ENCODE measurements at regions not wholly inside any gene's neighbourhood (a gene's known extent, or its start where the extent isn't known, plus 50 kb on each side); places are given as distances from the start of the nearest gene placed in this dataset.

- no peak for DNase-seq
Measured at GRCh38 chr16:52634104-52634503, 87.2 kb upstream of the TOX3 start.

DNA sequence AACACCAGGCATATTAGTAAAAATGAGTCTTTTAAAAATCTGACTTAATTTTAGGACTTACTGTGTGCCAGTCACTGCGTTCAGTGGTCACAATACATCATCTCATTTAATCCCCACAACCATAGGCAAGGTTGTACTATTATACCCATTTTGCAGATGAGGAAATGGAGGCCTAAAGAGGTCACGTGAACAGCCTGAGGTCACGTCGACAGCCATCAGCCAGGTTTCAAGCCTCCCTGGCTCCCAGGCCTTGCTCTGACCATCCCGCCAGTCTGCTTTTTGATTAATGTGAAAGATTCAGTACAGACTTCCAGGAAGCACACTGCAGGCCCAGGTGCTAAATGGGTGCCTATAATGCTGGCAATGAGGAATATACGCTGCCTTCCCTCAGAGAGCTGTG lies 86.3 kb upstream of the TOX3 start:
- no peak for DNase-seq

GRCh38 chr16:52631711-52632110 lies 84.8 kb upstream of the TOX3 start:
- DNase-seq = no peak

DNA sequence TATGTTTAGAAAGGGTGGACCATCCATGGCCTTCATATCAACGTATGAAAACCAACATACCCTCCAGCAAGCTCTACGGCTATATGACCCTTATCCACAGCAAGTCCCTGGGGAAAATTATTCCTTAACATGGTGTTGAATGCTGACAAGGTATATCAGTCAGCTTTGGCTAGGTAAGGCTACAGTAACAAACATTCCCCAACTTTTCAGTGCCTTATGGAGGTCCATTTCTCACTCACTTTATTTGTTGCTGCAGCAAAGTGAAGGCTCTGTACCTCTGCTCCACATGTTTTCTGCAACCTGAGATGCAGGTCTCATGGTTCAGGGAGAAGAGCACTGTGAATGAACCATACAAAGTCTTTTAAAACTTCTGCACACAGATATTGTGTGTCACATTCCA lies 83.8 kb upstream of the TOX3 start:
- DNase-seq = no peak

- DNase-seq = no peak
Measured at GRCh38 chr16:52629296-52629695, 82.4 kb upstream of the TOX3 start.

DNA sequence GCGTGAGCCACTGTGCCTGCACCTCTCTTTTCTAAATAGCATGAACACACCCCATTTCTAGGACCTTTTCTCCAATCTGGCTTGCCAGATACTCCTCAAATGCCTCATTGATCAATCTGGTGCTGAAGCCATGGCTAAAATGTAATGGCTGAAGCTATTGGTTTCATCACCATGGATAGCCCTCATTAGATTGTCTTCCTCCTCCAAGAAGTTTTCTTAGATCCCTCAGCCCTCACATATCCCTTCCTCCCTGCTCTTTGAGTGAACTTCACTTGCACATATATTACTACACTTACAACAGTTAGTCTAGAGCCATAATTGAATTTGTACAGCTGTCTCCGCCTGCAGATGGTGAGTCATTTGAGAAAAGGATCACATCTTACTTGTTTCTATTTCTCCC lies 77.9 kb upstream of the TOX3 start:
- no peak for DNase-seq

DNA sequence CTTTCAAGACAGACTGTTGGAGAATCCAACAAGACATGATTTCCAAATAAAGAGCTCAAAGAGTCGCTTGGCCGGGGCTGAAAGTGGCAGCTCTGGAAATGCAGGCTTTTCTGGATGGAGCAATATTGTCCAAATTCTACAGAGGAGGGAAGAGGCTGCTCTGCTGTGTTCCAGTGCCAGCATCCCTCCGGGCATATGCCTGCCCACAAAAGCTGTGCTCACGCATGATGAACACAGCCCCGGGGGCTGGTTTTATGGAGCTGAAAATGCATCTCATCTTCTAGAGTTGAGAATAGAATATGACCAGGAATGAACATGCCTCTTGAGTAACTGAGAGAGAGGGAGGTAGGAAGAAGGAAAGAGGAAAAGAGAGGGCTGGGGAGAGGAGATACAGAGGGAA lies 74.7 kb upstream of the TOX3 start:
- no peak for DNase-seq

DNA sequence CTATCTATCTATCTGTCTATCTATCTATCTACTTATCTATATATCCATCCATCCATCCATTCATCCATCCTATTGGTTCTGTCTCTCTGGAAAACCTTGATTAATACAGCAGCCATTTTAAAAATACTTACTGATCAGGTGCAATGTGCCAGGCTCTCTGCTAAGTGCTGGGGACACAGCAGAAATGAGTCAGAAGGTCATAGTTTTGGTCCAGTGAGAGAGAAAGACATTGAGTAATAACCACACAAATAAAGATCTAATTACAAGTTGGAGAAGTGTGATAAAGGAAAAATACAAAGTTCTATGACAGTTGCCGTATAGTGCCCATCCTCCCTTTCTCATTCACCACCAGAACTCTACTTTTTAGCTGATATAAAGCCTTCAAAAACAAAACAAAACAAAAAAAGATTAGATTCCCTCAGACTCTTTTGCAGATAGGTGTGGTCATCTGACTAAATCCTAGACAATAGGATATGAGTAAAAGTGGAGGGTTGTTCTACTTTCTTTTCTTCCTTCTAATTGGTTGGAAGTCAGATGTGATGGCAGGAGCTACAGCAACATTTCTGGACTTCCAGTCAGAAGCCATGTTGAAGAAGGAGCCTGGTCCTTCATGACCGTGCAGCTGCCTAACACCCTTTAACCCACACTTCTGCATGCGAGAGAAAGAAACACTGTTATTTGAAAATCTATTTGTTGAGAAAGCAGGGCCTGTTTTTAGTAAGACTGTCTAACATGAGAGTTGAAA lies 72.0 kb upstream of the TOX3 start:
- no peak for DNase-seq

GRCh38 chr16:52617591-52617990 lies 70.6 kb upstream of the TOX3 start:
- no peak for DNase-seq

DNA sequence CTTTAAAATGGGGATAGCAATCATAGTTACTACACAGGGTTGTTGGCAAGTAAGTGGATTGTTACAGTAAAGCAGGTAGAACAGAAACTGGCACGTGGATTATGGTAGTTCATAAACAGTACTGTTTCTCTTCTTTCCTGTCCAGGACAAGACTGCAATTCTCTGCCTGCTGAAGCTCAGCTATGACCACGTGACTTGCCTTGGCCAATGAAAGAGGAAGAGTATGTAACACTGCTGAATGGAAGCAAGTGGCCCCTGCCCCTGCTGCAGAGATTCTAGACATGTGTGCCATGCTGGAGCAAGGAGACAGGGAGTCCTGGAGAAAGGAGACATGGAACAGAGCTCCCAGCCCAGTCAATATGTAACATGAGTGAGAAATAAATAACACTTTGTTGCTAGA lies 66.6 kb upstream of the TOX3 start:
- no peak for DNase-seq

DNA sequence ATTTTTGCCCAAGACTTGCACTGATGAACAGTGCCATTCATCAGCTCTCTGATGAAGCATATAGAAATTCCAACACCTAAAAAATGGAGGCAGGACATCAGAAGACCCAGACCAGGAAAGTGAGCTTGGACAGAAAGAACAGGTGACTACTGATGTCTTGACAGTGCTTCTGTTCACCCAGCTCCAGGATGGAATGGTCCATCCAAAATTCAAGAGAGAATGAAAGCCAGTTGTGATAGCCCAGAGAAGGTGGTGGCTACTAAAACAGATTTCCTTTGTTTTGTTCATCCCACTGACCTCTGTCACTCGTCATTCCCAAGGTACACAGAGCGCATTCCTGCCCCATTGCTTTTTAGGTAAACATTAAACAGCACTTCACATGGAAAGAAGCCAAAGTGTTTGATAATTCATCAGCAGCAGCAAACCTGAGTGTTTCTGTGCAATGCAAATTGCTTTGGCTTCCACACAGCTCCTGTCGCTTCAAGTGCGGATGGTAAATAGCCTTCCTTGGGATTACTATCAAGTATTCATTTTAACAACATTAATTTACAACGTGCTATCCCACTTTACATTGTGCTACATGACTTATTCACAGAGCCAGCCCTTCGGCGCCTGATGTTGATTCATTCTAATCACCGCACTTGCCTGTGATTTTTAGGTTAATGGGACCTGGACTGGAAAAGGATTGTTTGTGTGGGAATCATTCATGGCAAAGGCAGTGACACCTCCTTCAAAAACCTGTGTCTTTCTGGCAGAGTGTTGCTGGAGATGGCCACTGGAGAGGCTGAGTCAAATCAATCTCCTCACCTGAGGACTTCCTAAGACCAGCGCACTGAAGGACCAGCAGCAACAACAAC lies 65.1 kb upstream of the TOX3 start:
- no peak for DNase-seq

- DNase-seq = no peak
Measured at GRCh38 chr16:52603015-52603414, 56.1 kb upstream of the TOX3 start.

DNA sequence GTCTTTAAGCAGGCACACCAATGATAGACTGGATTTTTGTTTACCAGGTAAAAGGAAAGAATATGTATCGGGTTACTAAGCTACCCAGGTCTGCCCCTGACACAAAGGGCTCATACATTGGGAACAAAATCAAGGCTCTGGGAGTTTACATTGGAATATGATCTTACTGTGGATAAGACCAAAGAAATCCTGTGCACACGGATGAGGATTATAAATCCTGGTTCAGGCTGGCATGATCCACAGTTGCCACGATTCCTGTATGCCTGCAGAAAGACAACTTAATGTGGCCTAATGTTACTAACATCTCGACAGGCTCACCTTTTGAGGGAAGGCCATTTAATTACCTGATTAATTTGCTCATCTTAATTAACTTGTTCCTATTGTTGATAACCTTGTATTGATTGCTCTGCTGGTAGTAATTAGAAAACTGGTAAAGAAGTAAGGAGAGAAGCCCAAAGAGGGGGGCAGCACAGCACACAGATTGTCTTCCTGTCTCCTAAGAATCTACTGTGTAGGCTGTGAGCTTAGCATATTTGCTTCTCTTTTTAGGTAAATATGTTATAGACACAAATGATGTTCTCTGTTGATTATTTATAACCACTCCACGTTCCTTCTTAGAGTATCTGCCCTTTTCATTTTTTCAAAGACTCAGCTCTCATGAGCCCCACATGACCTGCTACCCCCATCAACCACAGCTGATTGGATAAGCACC lies 51.0 kb upstream of the TOX3 start:
- DNase-seq = peak; percentile 67

DNA sequence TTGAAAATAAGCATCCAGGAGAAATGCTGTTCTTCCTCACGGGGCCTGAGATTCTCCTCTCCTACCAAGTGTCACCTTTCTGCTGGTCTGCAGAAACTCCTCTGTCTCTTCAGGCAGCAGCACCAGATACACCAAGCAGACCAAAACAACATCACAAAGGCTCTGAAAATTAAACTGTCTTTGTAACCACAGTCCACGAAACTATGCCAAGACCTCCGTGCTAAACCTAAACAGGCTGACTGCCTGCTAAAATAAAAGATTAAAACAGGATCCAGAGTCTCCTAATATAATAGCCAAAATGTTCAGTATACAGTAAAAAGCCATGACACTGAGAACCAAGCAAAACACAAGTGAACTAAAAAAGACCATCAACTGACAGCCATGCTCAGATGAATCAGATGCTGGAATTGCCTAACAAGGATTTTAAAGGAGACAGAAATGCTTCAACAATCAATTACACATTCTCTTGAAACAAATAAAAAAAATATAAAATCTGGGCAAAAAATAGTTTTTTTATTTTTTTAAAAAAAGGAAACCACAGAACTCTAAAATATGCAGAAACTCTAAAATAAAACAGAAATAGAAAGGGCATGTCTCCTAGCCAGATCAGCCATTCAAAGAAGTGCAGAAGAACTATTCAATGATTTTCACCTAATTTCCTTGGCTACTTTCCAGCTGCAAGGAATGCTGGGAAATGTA lies 50.3 kb upstream of the TOX3 start:
- DNase-seq = no peak

All from NCI-H510A (cell line).